K562 (cell line): ENCODE measurements at regions not wholly inside any gene's neighbourhood (a gene's known extent, or its start where the extent isn't known, plus 50 kb on each side); places are given as distances from the start of the nearest gene placed in this dataset.

Experiments
- ATF7 ChIP-seq: fragments of 450-650 bp; IDR thresholded peaks from 2 replicates; pipeline ENCODE4 v1.7.1; 2014; ENCODE audit warnings: mild to moderate bottlenecking, moderate library complexity
- CXXC5 ChIP-seq: fragments of 250-450 bp; sonication (Bioruptor Pico); IDR thresholded peaks from 2 replicates; pipeline ENCODE4 v1.8.0; 2022; ENCODE audit warnings: inconsistent platforms, mild to moderate bottlenecking, moderate library complexity
- L3MBTL2 ChIP-seq: fragments of 450-650 bp; IDR thresholded peaks from 2 replicates; pipeline ENCODE4 v1.6.1; 2016; ENCODE audit warnings: mild to moderate bottlenecking, moderate library complexity
- MAFK ChIP-seq: IDR thresholded peaks from 2 replicates; pipeline ENCODE4 v1.6.1; 2011; ENCODE audit warnings: low read length, improper control_type of control experiment
- NFYB ChIP-seq: IDR thresholded peaks from 2 replicates; pipeline ENCODE4 v1.6.1; 2011; ENCODE audit warnings: mild to moderate bottlenecking, moderate library complexity; ENCODE audit not compliant: insufficient read length; ENCODE audit errors: extremely low read depth
- NR4A1 ChIP-seq, 2 experiments: fragments of 250-450 bp in 1 of 2; fragments of 450-650 bp in 1 of 2; sonication (Bioruptor Pico) in 1 of 2; IDR thresholded peaks; 2 replicates each; pipeline versions ENCODE4 v1.4.0 to v1.6.1; 2016 to 2020; ENCODE audit warnings: mild to moderate bottlenecking in 2 of 2, missing compliant biosample characterization in 1 of 2, missing genetic modification characterization in 1 of 2, moderate library complexity in 1 of 2
- SRSF7 ChIP-seq: fragments of 200-400 bp; formaldehyde crosslinking; optimal IDR thresholded peaks from 2 replicates; pipeline ENCODE3; 2017; ENCODE audit warnings: mild to moderate bottlenecking, low read depth, low read length
- ZNF408 ChIP-seq: fragments of 250-450 bp; sonication (Bioruptor Pico); IDR thresholded peaks from 2 replicates; pipeline ENCODE4 v1.4.0; 2020; ENCODE audit warnings: low read depth, mild to moderate bottlenecking, moderate library complexity
- TF ChIP-seq, protein P1 (sequence below): fragments of 450-650 bp; IDR thresholded peaks from 2 replicates; pipeline ENCODE4 v1.6.1; 2016; ENCODE audit warnings: missing biosample characterization, missing genetic modification characterization
- TF ChIP-seq, protein P2 (sequence below): IDR thresholded peaks from 2 replicates; pipeline ENCODE4 v1.6.1; 2014; ENCODE audit warnings: antibody characterized with exemption
- TF ChIP-seq, protein P3 (sequence below): IDR thresholded peaks from 2 replicates; pipeline ENCODE4 v1.6.1; 2011; ENCODE audit warnings: borderline replicate concordance, low read depth, mild to moderate bottlenecking, moderate library complexity, low read length; ENCODE audit not compliant: insufficient read depth, poor library complexity, severe bottlenecking
- TF ChIP-seq, protein P4 (sequence below): sonication (generic); formaldehyde crosslinking; IDR thresholded peaks from 2 replicates; pipeline ENCODE4 v1.9.0; 2022; ENCODE audit warnings: mild to moderate bottlenecking, missing genetic modification reagents
- TF ChIP-seq, protein P5 (sequence below): sonication (generic); formaldehyde crosslinking; IDR thresholded peaks from 2 replicates; pipeline ENCODE4 v1.8.0; 2022; ENCODE audit warnings: mild to moderate bottlenecking, missing genetic modification reagents
- TF ChIP-seq, protein P6 (sequence below): fragments of 450-650 bp; IDR thresholded peaks from 2 replicates; pipeline ENCODE4 v1.6.1; 2018; ENCODE audit not compliant: partially characterized antibody
- TF ChIP-seq, protein P7 (sequence below): sonication (generic); formaldehyde crosslinking; IDR thresholded peaks from 2 replicates; pipeline ENCODE4 v1.8.1; 2023; ENCODE audit warnings: mild to moderate bottlenecking, missing genetic modification reagents

DNA sequence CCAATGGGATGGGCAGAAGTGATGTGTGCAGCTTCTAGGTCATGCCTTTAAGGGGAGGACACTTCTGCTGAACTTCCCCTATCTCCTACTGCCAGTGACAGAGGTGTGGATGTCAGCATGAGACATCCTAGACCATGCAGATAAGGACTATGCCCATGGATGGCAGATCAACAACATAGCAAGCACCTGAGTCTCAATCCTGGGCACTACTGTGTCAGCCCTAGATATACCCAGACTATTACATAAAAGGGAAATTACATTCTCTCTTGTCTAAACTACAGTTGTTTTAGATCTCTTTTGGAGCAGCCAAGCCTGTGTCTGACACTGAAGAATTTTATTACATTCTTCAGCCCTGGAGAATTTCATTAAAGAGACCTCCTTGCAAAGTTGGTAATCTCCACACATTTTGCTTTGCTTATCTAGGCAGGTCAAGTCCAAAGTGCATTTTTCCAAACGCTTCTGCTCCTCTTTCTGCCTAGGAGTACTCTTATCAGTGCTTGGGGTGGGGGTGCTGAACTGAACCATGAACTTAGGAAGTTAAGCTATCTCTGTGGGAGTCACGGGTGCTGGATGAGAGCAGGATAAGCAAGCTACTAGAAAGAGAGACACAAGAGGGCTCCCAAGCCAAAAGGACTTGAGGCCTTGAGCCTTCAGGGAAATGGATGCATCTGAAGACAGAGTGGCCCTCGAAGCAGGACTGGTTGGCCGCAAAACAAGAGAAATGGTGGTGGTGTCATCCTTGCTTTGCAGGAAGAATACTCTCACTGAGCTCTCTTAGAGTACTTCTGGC lies 95.2 kb upstream of the SPRED2 start (continued):
- peak; percentile 85 for TF ChIP-seq L3MBTL2
- TF ChIP-seq CXXC5 (CRISPR knock-in tag), result peak; percentile 45; the same call in 1 of the 2 replicates
- TF ChIP-seq ZNF408 (CRISPR knock-in tag), result no peak
- TF ChIP-seq NFYB, result no peak
- TF ChIP-seq, protein P1, sequence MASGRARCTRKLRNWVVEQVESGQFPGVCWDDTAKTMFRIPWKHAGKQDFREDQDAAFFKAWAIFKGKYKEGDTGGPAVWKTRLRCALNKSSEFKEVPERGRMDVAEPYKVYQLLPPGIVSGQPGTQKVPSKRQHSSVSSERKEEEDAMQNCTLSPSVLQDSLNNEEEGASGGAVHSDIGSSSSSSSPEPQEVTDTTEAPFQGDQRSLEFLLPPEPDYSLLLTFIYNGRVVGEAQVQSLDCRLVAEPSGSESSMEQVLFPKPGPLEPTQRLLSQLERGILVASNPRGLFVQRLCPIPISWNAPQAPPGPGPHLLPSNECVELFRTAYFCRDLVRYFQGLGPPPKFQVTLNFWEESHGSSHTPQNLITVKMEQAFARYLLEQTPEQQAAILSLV (tag), result no peak
- TF ChIP-seq, protein P2, sequence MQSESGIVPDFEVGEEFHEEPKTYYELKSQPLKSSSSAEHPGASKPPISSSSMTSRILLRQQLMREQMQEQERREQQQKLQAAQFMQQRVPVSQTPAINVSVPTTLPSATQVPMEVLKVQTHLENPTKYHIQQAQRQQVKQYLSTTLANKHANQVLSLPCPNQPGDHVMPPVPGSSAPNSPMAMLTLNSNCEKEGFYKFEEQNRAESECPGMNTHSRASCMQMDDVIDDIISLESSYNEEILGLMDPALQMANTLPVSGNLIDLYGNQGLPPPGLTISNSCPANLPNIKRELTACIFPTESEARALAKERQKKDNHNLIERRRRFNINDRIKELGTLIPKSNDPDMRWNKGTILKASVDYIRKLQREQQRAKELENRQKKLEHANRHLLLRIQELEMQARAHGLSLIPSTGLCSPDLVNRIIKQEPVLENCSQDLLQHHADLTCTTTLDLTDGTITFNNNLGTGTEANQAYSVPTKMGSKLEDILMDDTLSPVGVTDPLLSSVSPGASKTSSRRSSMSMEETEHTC, result peak; percentile 97
- TF ChIP-seq, protein P3, sequence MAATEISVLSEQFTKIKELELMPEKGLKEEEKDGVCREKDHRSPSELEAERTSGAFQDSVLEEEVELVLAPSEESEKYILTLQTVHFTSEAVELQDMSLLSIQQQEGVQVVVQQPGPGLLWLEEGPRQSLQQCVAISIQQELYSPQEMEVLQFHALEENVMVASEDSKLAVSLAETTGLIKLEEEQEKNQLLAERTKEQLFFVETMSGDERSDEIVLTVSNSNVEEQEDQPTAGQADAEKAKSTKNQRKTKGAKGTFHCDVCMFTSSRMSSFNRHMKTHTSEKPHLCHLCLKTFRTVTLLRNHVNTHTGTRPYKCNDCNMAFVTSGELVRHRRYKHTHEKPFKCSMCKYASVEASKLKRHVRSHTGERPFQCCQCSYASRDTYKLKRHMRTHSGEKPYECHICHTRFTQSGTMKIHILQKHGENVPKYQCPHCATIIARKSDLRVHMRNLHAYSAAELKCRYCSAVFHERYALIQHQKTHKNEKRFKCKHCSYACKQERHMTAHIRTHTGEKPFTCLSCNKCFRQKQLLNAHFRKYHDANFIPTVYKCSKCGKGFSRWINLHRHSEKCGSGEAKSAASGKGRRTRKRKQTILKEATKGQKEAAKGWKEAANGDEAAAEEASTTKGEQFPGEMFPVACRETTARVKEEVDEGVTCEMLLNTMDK, result no peak
- TF ChIP-seq, protein P4, sequence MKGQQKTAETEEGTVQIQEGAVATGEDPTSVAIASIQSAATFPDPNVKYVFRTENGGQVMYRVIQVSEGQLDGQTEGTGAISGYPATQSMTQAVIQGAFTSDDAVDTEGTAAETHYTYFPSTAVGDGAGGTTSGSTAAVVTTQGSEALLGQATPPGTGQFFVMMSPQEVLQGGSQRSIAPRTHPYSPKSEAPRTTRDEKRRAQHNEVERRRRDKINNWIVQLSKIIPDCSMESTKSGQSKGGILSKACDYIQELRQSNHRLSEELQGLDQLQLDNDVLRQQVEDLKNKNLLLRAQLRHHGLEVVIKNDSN (CRISPR knock-in tag), result no peak
- TF ChIP-seq, protein P5, sequence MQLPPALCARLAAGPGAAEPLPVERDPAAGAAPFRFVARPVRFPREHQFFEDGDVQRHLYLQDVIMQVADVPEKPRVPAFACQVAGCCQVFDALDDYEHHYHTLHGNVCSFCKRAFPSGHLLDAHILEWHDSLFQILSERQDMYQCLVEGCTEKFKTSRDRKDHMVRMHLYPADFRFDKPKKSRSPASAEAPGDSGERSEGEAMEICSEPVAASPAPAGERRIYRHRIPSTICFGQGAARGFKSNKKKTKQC (CRISPR knock-in tag), result no peak
- TF ChIP-seq NR4A1 (CRISPR knock-in tag; IDR thresholded peaks at IDR 0.05), result no peak
- 0 out of 2 replicates have a peak, but pooled peaks have one; percentile 50 for TF ChIP-seq NR4A1 (tag; IDR thresholded peaks at IDR 0.05)
- no peak for TF ChIP-seq SRSF7
- peak; percentile 33; the same call in 1 of the 2 replicates for TF ChIP-seq ATF7
- TF ChIP-seq, protein P6, sequence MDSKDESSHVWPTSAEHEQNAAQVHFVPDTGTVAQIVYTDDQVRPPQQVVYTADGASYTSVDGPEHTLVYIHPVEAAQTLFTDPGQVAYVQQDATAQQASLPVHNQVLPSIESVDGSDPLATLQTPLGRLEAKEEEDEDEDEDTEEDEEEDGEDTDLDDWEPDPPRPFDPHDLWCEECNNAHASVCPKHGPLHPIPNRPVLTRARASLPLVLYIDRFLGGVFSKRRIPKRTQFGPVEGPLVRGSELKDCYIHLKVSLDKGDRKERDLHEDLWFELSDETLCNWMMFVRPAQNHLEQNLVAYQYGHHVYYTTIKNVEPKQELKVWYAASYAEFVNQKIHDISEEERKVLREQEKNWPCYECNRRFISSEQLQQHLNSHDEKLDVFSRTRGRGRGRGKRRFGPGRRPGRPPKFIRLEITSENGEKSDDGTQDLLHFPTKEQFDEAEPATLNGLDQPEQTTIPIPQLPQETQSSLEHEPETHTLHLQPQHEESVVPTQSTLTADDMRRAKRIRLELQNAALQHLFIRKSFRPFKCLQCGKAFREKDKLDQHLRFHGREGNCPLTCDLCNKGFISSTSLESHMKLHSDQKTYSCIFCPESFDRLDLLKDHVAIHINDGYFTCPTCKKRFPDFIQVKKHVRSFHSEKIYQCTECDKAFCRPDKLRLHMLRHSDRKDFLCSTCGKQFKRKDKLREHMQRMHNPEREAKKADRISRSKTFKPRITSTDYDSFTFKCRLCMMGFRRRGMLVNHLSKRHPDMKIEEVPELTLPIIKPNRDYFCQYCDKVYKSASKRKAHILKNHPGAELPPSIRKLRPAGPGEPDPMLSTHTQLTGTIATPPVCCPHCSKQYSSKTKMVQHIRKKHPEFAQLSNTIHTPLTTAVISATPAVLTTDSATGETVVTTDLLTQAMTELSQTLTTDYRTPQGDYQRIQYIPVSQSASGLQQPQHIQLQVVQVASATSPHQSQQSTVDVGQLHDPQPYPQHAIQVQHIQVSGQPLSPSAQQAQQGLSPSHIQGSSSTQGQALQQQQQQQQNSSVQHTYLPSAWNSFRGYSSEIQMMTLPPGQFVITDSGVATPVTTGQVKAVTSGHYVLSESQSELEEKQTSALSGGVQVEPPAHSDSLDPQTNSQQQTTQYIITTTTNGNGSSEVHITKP, result peak; percentile 24
- TF ChIP-seq MAFK, result no peak; the same call in 1 of the 2 replicates
- TF ChIP-seq, protein P7, sequence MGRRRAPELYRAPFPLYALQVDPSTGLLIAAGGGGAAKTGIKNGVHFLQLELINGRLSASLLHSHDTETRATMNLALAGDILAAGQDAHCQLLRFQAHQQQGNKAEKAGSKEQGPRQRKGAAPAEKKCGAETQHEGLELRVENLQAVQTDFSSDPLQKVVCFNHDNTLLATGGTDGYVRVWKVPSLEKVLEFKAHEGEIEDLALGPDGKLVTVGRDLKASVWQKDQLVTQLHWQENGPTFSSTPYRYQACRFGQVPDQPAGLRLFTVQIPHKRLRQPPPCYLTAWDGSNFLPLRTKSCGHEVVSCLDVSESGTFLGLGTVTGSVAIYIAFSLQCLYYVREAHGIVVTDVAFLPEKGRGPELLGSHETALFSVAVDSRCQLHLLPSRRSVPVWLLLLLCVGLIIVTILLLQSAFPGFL (CRISPR knock-in tag), result no peak
